HG03108 (cell line): ENCODE measurements at regions not wholly inside any gene's neighbourhood (a gene's known extent, or its start where the extent isn't known, plus 50 kb on each side); places are given as distances from the start of the nearest gene placed in this dataset.

Experiments
- ATAC-seq: cut with Tn5 transposase; IDR thresholded peaks from one replicate; pipeline ENCODE4 v1.9.1; 2021; ENCODE audit warnings: moderate library complexity; ENCODE audit not compliant: unreplicated experiment

DNA sequence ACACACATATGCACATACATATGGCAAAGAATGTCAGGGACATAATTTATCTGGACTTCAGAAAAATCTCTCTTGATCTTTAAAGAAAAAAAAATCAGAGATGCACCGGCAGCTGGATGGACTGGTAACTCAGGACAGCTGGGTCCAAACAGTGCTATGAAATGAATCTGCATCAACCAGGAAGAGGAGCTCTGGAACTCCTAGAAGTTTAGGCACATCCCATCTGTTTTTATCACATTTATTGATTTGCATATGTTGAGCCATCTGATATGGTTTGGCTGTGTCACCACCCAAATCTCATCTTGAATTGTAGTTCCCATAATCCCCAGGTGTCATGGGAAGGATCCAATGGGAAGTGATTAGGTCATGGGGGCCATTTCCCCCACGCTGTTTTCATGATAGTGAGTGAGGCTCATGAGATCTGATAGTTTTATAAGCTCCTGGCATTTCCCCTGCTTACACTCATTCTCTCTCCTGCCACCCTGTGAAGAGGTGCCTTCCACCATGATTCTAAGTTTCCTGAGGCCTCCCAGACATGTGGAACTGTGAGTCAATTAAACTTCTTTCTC lies 87.7 kb upstream of the AKIP1 start:
- ATAC-seq = no peak

GRCh38 chr11:8826139-8826786 lies 84.7 kb upstream of the AKIP1 start:
- ATAC-seq = no peak

GRCh38 chr11:8826901-8827560 lies 84.0 kb upstream of the AKIP1 start:
- no peak for ATAC-seq

DNA sequence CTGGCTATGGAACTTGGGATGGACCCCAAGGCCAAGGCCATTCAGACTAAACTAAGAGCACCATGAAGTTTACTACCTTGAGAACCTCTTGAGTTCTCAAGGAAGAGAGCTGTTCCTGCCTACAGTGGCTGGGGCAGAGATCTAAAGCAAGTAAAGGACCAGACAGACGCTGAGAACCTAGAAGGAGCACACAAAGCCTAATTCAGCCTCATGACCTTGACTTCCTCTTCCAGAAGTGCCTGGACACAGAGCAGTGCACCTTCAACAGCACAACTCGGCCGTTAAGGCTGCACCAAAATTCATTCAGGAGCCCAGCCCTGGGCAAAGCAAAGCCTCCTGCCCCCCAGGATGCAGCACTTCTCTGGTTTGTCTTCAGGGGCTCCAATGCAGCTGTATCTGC lies 82.9 kb upstream of the AKIP1 start:
- no peak for ATAC-seq

GRCh38 chr11:8828580-8829361 lies 82.2 kb upstream of the AKIP1 start:
- no peak for ATAC-seq

GRCh38 chr11:8829556-8829955 lies 81.4 kb upstream of the AKIP1 start:
- ATAC-seq = no peak

- ATAC-seq = no peak
Measured at GRCh38 chr11:8830641-8831040, 80.3 kb upstream of the AKIP1 start.

GRCh38 chr11:8831861-8832260 lies 79.1 kb upstream of the AKIP1 start:
- ATAC-seq = no peak

DNA sequence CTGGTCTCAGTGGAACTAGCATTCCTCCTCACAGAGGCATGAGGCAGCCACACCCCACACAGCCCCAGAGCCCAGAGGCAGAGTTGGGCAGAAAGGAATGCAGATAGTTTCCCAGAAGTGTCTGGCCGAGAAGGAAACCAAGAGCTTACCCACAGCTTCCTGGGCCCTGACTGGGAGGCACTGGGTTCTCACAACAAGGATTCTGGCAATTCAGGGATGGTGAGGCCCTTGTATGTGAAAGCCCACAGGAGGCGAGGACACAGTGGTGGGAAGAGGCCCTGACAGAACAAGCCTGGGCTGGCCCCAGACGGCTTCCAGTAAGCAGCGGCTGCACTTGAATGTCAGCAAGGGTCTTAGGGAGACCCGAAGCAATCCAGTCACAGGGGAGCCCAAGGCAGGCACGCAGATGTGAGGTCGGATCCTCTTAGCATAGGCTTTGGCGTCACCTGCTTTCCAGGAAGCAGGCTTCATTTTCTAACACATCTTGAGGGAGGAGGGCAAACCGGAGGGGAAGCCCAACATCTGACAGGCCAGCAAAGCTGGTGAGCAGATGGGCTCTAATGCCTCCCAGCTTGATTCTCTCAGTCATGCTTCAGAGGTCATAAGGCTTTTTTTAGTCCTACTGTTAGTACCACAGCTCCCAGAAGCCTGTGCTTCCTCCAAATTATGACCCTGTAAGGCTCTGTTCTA lies 78.3 kb upstream of the AKIP1 start:
- ATAC-seq = peak; percentile 84

GRCh38 chr11:8833568-8834315 lies 77.2 kb upstream of the AKIP1 start:
- ATAC-seq = no peak

GRCh38 chr11:8834379-8834778 lies 76.6 kb upstream of the AKIP1 start:
- no peak for ATAC-seq

DNA sequence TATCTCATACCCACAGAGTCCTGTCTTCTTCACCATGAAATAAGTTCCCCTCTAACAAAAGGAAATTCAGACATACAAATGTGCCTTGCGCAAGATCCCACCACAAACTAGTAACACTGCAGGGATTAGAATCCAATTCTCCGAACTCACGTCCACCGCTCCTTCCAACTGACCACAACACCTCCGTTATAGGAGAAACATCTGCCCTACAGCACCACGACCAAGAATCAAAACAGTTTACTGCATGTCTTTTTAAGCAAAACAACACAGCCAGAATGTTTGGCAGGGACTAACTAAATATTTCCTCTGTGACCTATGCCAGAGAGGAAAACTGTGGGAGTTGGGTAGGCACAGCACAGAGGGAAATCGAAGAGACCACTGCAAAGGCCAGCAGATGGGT lies 72.7 kb upstream of the AKIP1 start:
- ATAC-seq = no peak

GRCh38 chr11:8839306-8839956 lies 71.6 kb upstream of the AKIP1 start:
- no peak for ATAC-seq

- ATAC-seq = no peak
Measured at GRCh38 chr11:8839957-8840945, 70.7 kb upstream of the AKIP1 start.

- ATAC-seq = no peak
Measured at GRCh38 chr11:8841899-8842298, 69.1 kb upstream of the AKIP1 start.

GRCh38 chr11:8858808-8859207 lies 52.2 kb upstream of the AKIP1 start:
- ATAC-seq = no peak
